ENCODE measurements at regions not wholly inside any gene's neighbourhood (a gene's known extent, or its start where the extent isn't known, plus 50 kb on each side); places are given as distances from the start of the nearest gene placed in this dataset.

GRCh38 chr6:154566866-154567265 is 56.4 kb upstream of the CNKSR3 start:
- dilution Hi-C loops (cut with MboI; ENCODE audit: extremely low pct_ligation_motif_present, low sequenced_read_pairs) = no loop called here
- CTCF ChIA-PET = no interaction called here
- H3K4me3 ChIP-seq (replicated peaks in 1 of 3; ENCODE audit: insufficient read depth in 1 of 3, low read depth in 1 of 3, low read length in 3 of 3) = no peak overlapping the region
- no peak overlapping the region for H2AFZ ChIP-seq (ENCODE audit: low read depth, low read length)
- no TSS peak for BruUV-seq (replicated peaks)
- no peaks in the 10 kb centered on the region for H4K20me1 ChIP-seq (replicated peaks; ENCODE audit: control insufficient read depth, extremely low read depth, insufficient read depth, low read length)
- H3K27me3 ChIP-seq (ENCODE audit: control insufficient read depth in 2 of 2, insufficient read depth in 2 of 2, low read length in 2 of 2) = no peaks in the 10 kb centered on the region
- FAIRE-seq (no peak), DNase-seq (ENCODE audit: low read depth, low spot score) (no peak)
- H3K9me1 ChIP-seq (replicated peaks; ENCODE audit: control insufficient read depth, extremely low read depth, insufficient read depth, low read length) = no peaks in the 10 kb centered on the region
- POLR2A ChIA-PET = no interaction called here
- no peaks in the 10 kb centered on the region for H3K79me2 ChIP-seq (ENCODE audit: control insufficient read depth, insufficient read depth, low read length)
- no peak for TF ChIP-seq MAX (IDR thresholded peaks at IDR 0.05; ENCODE audit: insufficient read depth, insufficient read length)
- no peak for TF ChIP-seq GATA2 (IDR thresholded peaks at IDR 0.05; ENCODE audit: insufficient read depth, insufficient read length, low read depth, low read length)
- no peak for TF ChIP-seq CTCF (IDR thresholded peaks at IDR 0.05; ENCODE audit: extremely low read depth in 1 of 2, insufficient read depth in 1 of 2, low read depth in 1 of 2, low read length in 2 of 2)
- TF ChIP-seq MYC (IDR thresholded peaks at IDR 0.05; ENCODE audit: low read depth, low read length) = no peak
- no peak for TF ChIP-seq JUN (IDR thresholded peaks at IDR 0.05; ENCODE audit: borderline replicate concordance, insufficient read depth, insufficient read length, low read depth)
- TF ChIP-seq EZH2 (IDR thresholded peaks at IDR 0.05; ENCODE audit: borderline replicate concordance, low read depth, low read length, severe bottlenecking) = no peak
- TF ChIP-seq POLR2A (IDR thresholded peaks at IDR 0.05; ENCODE audit: low read depth, low read length) = no peak
- no peak for TF ChIP-seq FOS (IDR thresholded peaks at IDR 0.05; ENCODE audit: borderline replicate concordance, insufficient read depth, low read length)
- TF ChIP-seq POLR2AphosphoS5 (IDR thresholded peaks at IDR 0.05; ENCODE audit: insufficient read depth, low read depth, low read length) = no peak
- no peaks in the 10 kb centered on the region for H3K36me3 ChIP-seq (ENCODE audit: control insufficient read depth in 2 of 2, extremely low read depth in 1 of 2, insufficient read depth in 2 of 2, low read length in 2 of 2)
- no peak overlapping the region for H3K27ac ChIP-seq (ENCODE audit: insufficient read depth, low read depth, low read length)
- H3K4me1 ChIP-seq (ENCODE audit: control insufficient read depth, extremely low read depth, insufficient read depth, low read length) = peaks cover 16% of the 10 kb centered on the region
- H3K9ac ChIP-seq (replicated peaks; ENCODE audit: extremely low read depth, insufficient read depth, low read length) = no peak overlapping the region
- H3K4me2 ChIP-seq (ENCODE audit: insufficient read depth, low read length) = no peak overlapping the region
- intact Hi-C loops (cut with micrococcal nuclease) = no loop called here
- no peaks in the 10 kb centered on the region for H3K9me3 ChIP-seq (replicated peaks; ENCODE audit: control insufficient read depth, insufficient read depth, low read length)

Data from endothelial cell of umbilical vein (primary cell).